HG02623 (cell line): ENCODE measurements at regions not wholly inside any gene's neighbourhood (a gene's known extent, or its start where the extent isn't known, plus 50 kb on each side); places are given as distances from the start of the nearest gene placed in this dataset.

Source experiments
- ATAC-seq: cut with Tn5 transposase; IDR thresholded peaks from one replicate; pipeline ENCODE4 v1.9.1; 2021; ENCODE audit warnings: moderate library complexity; ENCODE audit not compliant: unreplicated experiment

DNA sequence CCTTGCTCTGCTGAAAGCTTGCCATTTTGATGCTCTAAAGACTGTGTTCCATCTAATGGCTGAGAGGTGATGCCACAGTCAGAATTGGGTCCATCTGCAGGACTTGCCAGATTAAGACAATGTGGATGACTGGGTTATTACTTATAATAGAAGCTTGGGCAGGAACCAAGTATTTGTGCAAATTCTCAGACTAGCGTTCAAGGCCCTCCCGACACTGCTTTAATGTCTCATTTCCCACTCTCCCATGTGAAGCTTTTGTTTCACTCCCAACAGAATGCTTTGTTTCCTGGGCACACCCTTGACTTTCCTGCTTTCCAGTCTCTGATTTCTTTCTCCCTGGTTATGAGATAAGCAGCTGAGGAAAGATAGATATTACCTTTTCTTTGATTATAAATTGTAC lies 215.8 kb downstream of the KCNS3 start:
- no peak for ATAC-seq

DNA sequence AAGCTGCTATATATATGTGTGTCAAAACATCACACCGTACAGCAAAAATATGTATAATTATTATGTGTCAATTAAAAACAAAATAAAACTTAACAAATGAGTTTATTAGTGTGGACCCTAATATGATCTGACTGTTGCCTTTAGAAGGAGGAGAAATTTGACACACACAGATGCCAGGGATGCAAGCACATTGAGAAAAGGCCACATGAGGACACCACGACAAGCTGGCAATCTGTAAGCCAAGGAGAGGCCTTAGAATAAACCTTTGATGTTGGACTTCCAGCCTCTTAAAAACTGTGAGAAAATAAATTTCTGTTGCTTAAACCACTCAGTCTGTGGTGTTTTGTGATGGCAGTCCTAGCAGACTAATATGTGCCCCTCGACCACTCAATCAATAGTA lies 214.7 kb downstream of the KCNS3 start:
- no peak for ATAC-seq

DNA sequence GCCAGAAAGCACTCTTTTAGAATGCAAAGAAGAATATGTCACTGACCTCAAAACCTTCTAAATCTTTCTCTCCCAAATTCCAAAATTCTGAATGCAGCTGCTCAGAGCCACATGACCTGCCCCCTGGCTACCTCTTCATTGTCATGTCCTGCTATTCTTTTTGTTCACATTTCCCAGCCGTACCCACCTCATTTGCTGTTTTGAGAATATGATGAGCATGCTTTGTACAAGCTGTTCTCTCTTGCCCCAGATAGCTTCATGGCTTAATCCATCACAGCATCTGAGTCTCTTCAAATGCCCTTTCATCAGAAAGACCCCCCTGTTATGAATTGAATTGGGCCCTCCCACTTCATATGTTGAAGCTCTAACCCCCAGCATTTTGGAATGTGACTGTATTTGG lies 214.3 kb downstream of the KCNS3 start:
- no peak for ATAC-seq

DNA sequence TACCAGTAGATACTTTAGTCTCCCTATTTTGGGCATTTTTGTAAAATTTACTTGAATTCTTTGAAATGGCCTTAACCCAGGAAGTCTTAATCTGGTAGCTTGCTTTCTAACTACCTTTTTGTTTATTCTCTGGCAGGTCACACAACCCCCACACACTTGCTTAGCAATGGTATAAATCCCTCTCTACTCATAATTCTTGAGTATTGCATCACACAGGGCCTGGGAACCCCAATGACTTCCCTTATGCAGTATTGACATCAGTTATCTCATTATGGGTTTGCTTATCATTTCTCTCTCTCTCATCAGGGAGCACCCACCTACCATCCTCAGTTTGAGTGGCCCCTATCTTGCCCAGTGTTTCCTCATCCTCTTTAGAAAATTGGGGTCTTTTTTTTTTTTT lies 207.1 kb downstream of the KCNS3 start:
- ATAC-seq, result no peak

DNA sequence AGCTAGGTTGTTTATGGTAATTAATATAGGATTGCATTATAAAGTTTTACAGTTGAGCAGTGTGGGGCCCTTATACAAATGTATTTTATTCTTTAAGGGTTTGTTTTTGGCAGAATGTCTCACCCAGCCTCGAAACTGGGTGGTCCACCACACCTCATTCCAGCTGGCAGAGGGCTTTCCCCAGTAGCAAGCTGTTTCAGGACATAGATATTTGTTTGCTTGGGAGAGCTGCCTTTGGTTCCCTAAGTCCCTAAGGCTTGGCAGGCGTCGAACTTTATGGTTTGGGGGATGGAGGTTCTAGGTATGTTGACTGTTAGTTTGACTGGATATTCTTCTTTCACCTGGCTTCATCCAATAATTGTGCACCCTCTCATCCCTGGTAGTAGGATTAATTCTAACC lies 205.9 kb downstream of the KCNS3 start:
- no peak for ATAC-seq

DNA sequence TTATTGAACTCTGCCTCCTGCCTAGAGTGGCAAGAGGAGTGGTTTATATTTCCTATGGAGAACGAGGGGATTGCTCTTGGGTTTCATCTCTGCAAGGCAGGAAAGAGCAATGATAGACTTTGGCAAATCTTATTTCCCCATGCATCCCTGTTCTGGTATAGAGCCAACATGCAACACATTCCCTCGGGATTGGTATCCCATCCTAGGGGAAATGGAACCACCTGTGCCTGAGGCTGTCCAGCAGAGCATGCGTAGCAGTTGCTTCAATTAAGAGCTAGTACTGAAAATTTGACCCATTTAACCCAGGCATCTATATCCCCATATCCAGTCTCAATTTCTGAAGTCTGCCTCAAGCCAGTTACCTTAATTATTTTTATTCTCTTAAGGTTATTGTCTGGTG lies 205.3 kb downstream of the KCNS3 start:
- no peak for ATAC-seq

DNA sequence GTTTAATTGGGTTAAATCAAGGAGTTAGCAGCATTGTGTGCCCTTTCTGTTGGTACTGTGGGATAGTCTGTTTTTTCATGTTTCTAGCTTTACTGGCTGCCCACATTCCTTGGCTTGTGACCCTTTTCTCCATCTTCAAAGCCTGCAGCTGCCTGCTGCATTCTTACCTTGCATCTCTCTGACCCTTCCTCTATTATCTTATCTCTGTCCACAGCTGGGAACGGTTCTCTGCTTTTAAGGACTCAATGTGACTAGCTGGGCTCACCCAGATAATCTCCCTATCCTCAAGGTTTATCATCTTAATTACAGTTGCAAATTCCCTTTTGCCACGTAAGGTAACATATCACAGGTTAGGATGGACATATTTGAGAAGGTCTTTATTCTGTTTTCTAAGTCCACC lies 199.7 kb downstream of the KCNS3 start:
- no peak for ATAC-seq

DNA sequence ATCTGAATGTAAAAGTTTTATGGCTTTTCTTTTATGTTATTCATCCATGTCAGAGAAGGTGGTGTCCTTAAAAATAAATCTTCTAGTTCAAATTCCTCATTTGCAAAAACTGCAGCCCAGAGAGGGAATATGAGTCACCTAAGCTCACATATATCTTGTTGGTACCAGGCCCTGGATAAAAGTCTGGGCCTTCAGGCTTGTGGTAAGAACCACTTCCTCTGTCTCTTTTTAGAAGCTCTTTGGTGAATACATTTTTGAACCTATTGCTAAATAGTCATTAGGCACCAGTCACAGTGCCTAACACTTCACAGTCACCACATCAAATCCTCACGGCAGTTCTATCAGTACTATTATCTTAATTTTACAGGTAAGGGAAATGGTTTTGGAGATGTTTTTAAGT lies 199.2 kb downstream of the KCNS3 start:
- no peak for ATAC-seq

DNA sequence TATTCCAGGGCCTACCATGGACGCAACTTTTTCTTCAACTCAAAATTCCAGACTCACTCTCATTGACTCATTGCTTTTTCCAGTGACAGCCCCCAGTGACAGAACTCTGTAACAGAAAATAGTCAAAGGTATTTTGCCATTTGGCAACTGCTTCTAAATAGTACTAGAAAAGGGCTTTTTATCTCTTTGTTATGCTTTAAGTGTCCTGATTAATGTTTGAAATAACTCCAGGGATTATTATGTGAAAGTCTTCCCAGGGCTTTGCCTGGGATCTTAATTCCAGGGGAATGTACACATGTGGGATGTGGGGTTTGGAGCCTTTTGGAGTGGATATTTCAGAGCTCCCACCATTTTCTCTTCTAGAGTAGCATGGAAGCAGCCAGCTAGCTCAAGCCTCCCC lies 198.8 kb downstream of the KCNS3 start:
- ATAC-seq, result no peak

DNA sequence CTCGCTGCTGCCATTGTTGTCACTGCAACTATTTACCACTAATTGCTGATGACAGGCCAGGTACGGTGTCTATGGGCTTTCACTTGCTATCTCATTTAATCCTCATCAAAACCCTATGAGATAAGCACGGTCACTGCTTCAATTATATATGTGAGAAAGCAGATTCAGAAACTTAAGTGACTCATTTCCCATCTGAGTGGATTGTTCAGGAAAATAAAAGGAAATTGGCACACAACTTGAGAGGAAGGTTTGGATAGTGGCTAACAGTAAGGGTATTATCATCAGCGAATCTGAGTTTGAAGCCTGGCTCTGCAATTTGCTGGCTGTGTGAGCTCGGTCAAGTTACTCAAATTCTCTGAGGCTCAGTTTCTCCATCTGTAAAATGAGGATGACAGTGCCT lies 196.0 kb downstream of the KCNS3 start:
- ATAC-seq, result no peak

DNA sequence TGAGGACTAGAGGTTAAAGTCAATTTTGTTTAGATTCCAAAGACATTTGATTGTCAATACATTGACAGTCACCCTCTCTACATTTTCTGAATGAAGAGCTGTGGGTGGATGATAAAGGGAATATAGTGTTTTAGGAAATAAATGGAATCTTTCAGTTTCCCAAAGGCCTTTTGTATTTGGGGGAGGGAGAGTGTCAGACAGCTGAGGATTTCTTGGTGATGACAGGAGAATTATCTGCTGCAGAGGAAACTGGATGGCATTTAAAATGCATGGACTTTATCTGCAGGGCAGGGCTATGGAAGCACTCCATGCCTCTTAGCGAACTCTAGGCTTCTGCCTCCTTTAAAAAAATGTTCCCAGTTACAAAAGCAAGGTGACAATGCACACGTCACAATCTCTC lies 195.1 kb downstream of the KCNS3 start:
- no peak for ATAC-seq

DNA sequence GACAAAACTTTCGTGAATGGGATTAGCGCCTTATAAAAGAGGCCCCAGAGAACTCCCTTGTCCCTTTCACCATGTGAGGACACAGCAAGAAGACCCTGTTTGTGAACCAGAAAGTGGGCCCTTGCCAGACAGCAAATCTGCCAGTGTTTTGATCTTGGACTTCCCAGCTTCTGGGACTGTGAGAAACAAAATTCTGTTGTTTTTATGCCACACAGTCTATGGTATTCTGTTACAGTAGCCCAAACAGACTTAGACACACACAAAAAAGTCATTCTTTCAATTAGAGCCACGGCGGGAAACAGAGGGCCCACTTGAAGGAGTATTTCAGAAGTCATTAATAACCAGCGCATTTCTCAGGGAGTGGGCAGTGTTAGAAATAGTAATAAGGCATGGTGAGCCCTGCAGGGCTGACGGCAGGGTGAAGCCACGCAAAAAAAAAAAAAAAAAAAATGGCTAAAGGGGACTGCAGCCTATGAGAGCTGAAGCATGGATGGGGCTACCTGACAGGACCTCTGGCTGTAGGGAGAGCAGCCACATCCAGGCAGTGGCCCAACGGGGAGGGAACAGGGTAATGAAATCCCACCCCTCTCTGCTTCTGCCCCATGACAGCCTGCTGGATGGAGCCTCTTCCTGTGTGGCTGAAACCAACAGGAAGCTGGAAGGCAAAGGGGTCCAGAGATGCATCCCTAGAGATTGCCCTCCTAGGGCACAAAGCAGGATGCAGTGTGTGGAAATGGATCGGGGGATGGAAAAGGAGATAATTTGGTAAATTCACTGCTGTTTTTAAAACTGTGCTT lies 189.3 kb downstream of the KCNS3 start:
- no peak for ATAC-seq

DNA sequence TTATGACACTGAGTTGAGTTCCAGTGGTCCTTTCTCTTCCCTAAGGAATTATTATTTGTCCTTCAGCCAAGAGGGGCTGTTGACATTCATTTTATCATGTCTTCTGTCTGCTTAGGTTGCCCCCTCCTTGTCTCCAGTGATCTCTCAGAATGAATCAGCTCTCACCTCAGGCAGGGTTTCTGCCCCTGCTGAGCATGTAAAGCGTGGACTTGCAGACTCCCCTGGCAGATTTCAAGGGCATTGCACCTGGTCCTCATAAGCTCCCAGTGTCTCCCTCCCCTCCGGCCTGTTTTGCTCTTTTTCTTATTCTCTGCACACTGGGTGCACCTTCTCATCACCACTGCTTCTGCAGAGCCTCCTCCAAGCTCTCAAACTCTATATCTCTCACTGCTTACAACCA lies 188.4 kb downstream of the KCNS3 start:
- no peak for ATAC-seq

DNA sequence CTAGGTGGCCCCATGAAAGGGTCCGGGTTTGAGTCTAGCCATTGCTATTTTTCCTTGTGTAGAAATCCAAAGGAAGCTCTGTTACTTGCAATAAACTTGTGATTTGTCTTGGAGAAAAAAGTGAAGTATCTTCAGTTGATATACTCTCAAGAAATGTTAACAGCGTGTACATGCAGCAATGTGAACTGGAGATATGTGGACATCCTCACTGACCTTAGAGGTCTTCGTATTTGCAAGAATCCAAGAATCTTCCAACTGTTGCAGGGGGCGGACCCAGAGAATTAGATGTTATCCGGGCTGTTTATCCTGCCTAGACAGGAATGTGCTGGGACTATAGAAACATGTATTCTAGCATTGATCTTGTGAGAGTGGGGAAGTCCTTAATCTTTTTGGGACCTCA lies 187.6 kb downstream of the KCNS3 start:
- no peak for ATAC-seq

DNA sequence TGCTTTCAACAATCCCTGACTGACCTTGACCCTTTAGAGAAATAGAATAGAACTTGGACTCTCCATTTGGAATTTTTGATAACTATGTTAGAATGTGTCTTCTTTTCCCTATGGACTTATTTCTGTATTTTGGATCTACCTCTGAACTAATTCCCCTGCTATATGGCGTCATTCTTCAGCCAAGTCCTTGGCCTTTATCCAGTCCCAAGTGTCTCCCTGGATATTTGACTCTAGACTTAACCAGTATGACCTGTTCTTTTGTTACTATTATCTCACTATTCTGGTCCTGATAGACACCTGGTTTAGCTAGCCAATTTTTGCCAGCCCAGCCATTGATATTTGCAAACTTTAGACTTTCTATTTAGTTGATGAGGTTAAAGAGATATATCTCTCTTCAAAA lies 186.8 kb downstream of the KCNS3 start:
- ATAC-seq, result no peak

DNA sequence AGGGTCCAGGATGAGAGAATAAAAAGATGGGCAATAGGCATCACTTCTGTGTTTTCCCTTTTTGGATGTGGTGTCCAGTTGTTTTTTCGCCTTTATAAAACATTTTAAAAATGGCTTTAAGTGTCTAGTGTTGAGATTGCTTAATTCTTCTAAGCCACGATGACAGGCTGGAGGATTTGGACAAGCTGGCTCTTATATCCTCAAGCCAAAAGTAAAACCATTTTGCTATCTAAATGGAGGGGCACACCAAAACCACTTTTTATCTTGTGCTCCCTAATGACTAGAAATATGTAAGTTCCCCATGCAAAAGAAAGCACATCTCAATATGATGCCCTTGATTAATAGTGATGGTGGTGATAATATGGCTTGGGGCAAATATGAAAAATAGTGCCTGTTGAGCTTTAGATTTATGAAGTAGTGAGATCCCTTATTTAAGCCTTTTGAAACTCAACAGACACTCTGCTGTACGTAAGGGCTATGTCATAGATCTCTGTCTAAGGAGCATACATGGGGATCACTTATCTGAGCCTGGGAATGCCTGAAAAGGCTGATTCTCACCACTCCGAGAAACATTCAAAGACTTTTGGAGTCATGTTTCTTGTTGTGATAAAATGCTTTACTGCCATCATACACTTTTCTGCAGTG lies 185.5 kb downstream of the KCNS3 start:
- ATAC-seq, result no peak

DNA sequence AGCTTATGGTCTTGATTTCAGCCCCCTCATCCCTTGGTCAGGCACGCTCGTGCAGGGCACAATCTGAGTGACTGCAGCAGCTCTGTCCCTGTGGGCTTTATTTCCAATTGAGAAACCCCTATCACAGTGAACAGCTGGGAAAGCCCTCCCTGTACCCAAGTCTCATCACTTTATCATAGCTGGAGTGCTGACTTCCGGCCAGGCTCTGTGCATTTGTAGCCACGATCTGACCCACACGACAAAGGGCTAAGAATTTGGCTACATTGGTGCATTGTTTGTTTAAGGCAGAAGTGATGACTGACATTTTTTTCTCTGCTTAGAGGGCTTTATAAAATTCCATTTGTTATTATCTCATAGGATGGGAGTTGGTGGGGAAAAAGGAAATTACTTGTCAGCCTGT lies 184.4 kb downstream of the KCNS3 start:
- ATAC-seq, result no peak

DNA sequence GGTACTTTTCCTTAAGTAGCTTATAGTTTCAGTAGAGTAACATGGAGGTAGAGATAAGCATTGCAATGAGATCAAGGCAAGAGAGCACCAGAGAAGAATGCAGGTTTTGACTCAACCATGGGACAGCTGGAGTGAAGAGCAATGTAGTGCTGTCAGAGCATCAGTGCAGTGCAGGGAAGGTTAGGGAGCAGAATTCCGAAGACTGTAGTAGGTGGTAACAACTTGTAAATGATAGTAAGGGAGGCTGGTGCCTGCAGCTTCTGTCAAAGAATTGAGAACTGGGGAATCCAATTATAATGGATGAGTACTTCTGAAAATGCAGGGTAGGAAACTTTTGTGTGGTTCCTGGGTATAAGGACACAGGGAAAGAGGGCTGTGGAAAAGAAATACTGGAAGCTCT lies 183.2 kb downstream of the KCNS3 start:
- ATAC-seq, result no peak

DNA sequence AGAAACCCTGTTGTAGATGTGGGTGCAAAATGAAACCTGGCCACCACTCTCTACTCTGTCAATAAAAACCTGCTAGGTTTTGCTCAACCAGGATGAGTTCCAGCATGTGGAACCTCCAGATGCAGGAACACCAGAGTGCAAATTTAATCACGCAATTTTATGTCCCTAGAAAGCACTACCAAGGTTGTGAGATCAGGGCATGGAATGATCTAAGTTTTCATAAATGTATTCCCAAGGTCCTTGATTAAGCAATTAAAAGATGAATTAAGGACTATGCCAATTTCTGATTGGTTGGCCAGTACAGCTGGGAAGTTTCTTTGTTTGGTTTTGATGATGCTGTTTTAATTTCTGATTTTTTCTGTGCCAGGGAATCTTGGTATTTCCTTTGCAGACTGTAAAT lies 179.2 kb downstream of the KCNS3 start:
- no peak for ATAC-seq

DNA sequence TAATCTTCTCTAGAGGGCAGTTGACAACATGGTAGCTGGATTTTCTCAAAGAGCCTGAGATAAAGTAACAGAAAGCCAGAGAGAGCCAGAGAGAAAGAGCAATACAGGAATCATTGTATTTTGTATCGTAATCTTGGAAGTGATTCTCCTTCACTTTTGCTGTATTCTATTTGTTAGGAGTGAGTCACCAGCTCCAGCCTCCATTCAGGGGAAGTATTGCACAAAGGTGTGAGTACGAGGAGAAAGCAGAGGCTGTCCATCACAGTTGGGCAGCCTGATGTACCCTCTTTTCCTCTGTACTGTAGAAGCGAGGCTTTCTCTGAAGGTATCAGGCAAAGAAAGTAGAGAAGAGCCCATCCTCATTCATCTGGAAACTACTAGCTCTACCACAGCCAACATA lies 176.8 kb downstream of the KCNS3 start:
- ATAC-seq, result no peak

DNA sequence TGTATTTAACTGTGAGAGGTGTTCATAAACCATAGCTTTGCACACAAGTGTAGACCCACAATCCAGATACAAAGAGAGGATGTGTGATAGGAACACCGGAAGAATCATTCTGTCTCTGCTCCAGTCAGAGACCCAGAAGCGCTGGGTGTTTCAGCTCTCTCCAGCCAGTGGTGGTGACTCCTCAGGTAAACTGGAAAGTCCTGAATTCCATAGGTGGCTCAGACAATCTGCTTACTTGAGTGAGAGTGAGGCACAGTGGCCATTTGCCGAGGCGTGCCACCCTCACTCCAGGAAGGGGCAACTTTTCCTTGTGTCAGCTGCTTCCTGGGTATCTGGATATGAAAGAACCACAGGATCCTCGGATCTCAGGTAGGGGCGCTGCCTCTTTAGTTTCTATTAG lies 171.5 kb downstream of the KCNS3 start:
- ATAC-seq, result no peak

DNA sequence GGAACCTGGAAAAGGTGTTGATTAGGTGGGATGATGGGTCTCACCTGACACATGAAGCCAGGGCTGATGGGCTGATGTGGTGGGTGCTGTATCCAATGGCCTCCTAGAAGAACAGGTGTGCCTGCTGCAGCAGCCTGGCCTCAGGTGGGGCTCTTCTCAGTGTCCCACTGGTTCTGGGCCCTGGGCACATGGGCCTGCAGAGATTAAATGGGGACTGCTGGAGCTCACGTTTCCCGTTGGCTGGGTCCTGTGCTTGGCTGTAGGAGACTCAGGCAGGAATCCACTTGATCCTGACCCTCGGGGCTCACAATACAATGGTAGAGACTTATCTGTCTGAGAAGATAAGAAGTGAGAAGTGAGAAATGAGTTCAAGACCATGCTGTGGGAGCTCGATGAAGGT lies 170.9 kb downstream of the KCNS3 start:
- ATAC-seq, result no peak
